Parathyroid adenoma (tissue), 2 donors: ENCODE measurements at regions not wholly inside any gene's neighbourhood (a gene's known extent, or its start where the extent isn't known, plus 50 kb on each side); places are given as distances from the start of the nearest gene placed in this dataset.

Source experiments
- H2AFZ ChIP-seq: fragments of 300-600 bp; sonication (generic); one replicate; pipeline ENCODE4 v1.7.0; 2017; ENCODE audit warnings: antibody characterized with exemption, mild to moderate bottlenecking
- H3K27ac ChIP-seq: fragments of 300-600 bp; sonication (generic); one replicate; pipeline ENCODE4 v1.7.0; 2017
- H3K27me3 ChIP-seq: fragments of 300-600 bp; sonication (generic); one replicate; pipeline ENCODE4 v1.7.0; 2017; ENCODE audit warnings: low read length; ENCODE audit not compliant: control insufficient read depth, insufficient read depth
- H3K36me3 ChIP-seq: fragments of 300-600 bp; sonication (generic); one replicate; pipeline ENCODE4 v1.7.0; 2017; ENCODE audit warnings: low read length; ENCODE audit not compliant: control insufficient read depth, insufficient read depth
- H3K4me1 ChIP-seq: fragments of 300-600 bp; sonication (generic); one replicate; pipeline ENCODE4 v1.7.0; 2017; ENCODE audit warnings: control low read depth
- H3K4me2 ChIP-seq: fragments of 300-600 bp; sonication (generic); one replicate; pipeline ENCODE4 v1.7.0; 2017; ENCODE audit warnings: low read length
- H3K4me3 ChIP-seq: fragments of 300-600 bp; sonication (generic); one replicate; pipeline ENCODE4 v1.7.0; 2017; ENCODE audit warnings: low read depth, low read length
- H3K79me2 ChIP-seq: fragments of 300-600 bp; sonication (generic); one replicate; pipeline ENCODE4 v1.7.0; 2017; ENCODE audit warnings: control low read depth
- H3K9ac ChIP-seq: fragments of 300-600 bp; sonication (generic); one replicate; pipeline ENCODE4 v1.7.0; 2017; ENCODE audit warnings: mild to moderate bottlenecking
- H3K9me3 ChIP-seq: fragments of 300-600 bp; sonication (generic); one replicate; pipeline ENCODE4 v1.7.0; 2017; ENCODE audit warnings: low read length; ENCODE audit not compliant: control insufficient read depth
- CTCF ChIP-seq: fragments of 300-600 bp; sonication (generic); IDR thresholded peaks from one replicate; pipeline ENCODE4 v1.7.0; 2017; ENCODE audit warnings: antibody characterized with exemption, mild to moderate bottlenecking
- donor health status: primary hyperparathyroidism.

- Histone ChIP-seq H3K9ac (no peak overlapping the region), H3K4me2 (no peak overlapping the region), H3K36me3 (no peaks in the 10 kb centered on the region), H2AFZ (no peak overlapping the region), H3K27ac (no peak overlapping the region), H3K27me3 (no peaks in the 10 kb centered on the region), H3K4me3 (no peak overlapping the region), H3K4me1 (no peaks in the 10 kb centered on the region), H3K79me2 (no peaks in the 10 kb centered on the region), H3K9me3 (no peaks in the 10 kb centered on the region)
- TF ChIP-seq CTCF: no peak
Measured at GRCh38 chr11:104645261-104646222, 252.7 kb downstream of the CASP12 start.

GRCh38 chr11:104637662-104638170 lies 260.5 kb downstream of the CASP12 start:
- no peaks in the 10 kb centered on the region for H3K79me2 ChIP-seq
- no peak overlapping the region for H3K9ac ChIP-seq
- H3K4me3 ChIP-seq: no peak overlapping the region
- no peak for TF ChIP-seq CTCF
- H3K4me2 ChIP-seq: no peak overlapping the region
- H3K4me1 ChIP-seq: no peaks in the 10 kb centered on the region
- H2AFZ ChIP-seq: no peak overlapping the region
- no peak overlapping the region for H3K27ac ChIP-seq
- no peaks in the 10 kb centered on the region for H3K36me3 ChIP-seq
- no peaks in the 10 kb centered on the region for H3K9me3 ChIP-seq
- no peaks in the 10 kb centered on the region for H3K27me3 ChIP-seq

- Histone ChIP-seq H3K9me3 (no peaks in the 10 kb centered on the region), H3K9ac (no peak overlapping the region), H3K4me3 (no peak overlapping the region), H3K36me3 (no peaks in the 10 kb centered on the region), H2AFZ (no peak overlapping the region), H3K4me1 (no peaks in the 10 kb centered on the region), H3K27ac (no peak overlapping the region), H3K27me3 (no peaks in the 10 kb centered on the region), H3K79me2 (no peaks in the 10 kb centered on the region), H3K4me2 (no peak overlapping the region)
- TF ChIP-seq CTCF: no peak
Measured at GRCh38 chr11:104633226-104633625, 265.0 kb downstream of the CASP12 start.

- no peak overlapping the region for H3K4me3 ChIP-seq
- no peak overlapping the region for H3K9ac ChIP-seq
- no peaks in the 10 kb centered on the region for H3K9me3 ChIP-seq
- H3K79me2 ChIP-seq: no peaks in the 10 kb centered on the region
- no peak for TF ChIP-seq CTCF
- no peaks in the 10 kb centered on the region for H3K4me1 ChIP-seq
- no peaks in the 10 kb centered on the region for H3K27me3 ChIP-seq
- H3K4me2 ChIP-seq: no peak overlapping the region
- H2AFZ ChIP-seq: no peak overlapping the region
- H3K27ac ChIP-seq: no peak overlapping the region
- no peaks in the 10 kb centered on the region for H3K36me3 ChIP-seq
Measured at GRCh38 chr11:104630352-104630751, 267.9 kb downstream of the CASP12 start.
